ENCODE measurements at regions not wholly inside any gene's neighbourhood (a gene's known extent, or its start where the extent isn't known, plus 50 kb on each side); places are given as distances from the start of the nearest gene placed in this dataset.
"Not testable (repeated sequence)": the region's sequence is repeated elsewhere in the genome, so short reads cannot be mapped to it uniquely, and the experiment has no call there.

DNA sequence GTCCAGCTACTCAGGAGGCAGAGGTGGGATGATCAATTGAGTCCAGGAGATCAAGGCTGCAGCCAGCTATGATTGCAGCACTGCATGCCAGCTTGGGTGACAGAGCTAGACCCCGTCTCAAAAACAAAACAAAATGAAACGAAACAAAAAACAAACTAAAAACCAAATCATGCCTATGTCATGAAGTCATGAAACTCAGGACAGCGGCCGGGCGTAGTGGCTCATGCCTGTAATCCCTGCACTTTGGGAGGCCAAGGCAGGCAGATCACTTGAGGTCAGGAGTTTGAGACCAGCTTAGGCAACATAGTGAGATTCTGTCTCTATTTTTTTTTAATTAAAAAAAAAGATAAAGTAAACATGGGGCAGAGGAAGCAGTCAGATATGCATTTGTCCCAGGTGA lies 472.6 kb downstream of the GOLGA6L6 start:
- not testable (repeated sequence) for DNase-seq (ENCODE audit: low read depth)

DNA sequence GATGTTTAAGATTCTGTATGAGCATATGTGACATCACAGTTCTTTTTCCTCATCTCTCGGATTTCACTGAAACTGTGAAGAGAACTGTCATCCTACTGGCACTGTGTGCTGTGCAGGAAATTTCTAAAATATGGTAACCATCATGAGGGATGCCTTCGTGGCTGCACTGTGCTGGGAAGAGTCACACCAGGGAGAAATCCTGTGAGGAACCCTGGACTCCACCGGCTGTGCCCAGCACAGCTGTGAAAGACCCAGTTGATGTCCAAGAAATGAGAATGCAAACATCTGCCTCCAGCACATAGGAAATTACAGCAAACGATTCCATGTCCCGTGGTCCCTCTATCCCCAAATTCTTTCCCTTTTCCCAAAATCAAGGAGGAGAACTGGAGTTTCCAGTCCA lies 475.4 kb downstream of the GOLGA6L6 start:
- DNase-seq (ENCODE audit: low read depth), result not testable (repeated sequence)

GRCh38 chr15:20065508-20065907 lies 476.1 kb downstream of the GOLGA6L6 start:
- not testable (repeated sequence) for DNase-seq (ENCODE audit: low read depth)

DNA sequence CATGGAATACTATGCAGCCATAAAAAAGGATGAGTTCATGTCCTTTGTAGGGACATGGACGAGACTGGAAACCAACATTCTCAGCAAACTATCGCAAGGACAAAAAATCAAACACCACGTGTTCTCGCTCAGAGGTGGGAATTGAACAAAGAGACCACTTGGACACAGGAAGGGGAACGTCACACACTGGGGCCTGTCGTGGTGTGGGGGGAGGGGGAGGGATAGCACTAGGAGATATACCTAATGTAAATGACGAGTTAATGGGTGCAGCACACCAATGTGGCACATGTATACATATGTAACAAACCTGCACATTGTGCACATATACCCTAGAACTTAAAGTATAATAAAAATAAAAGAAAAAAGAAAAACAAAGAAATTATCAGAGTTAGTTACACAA lies 478.4 kb downstream of the GOLGA6L6 start:
- not testable (repeated sequence) for DNase-seq (ENCODE audit: low read depth)

GRCh38 chr15:20060838-20061237 lies 480.8 kb downstream of the GOLGA6L6 start:
- DNase-seq (ENCODE audit: low read depth), result not testable (repeated sequence)

GRCh38 chr15:20056871-20057270 lies 484.7 kb downstream of the GOLGA6L6 start:
- DNase-seq (ENCODE audit: low read depth), result not testable (repeated sequence)

- DNase-seq (ENCODE audit: low read depth), result not testable (repeated sequence)
Observed at GRCh38 chr15:20055921-20056320, 485.7 kb downstream of the GOLGA6L6 start.

DNA sequence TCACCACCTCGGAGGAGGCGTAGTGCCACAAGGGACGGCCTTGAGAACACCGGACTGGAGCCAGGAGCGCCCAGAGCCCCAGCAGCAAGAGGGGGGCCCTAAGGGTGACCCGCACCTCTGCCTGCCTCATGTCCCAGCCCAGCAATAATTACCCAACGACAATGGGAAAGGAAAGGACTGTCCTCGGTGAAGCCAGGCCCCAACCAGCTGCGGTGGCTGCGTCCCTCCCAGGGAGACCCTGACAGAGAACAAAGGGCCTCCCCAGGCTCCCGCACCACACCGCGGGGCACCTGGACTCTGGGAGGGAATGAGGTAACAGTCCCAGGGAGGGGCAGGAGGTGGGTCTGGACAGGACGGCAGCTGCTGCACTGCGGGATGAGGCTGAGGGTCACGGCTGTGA lies 493.4 kb downstream of the GOLGA6L6 start:
- not testable (repeated sequence) for DNase-seq (ENCODE audit: low read depth)

DNA sequence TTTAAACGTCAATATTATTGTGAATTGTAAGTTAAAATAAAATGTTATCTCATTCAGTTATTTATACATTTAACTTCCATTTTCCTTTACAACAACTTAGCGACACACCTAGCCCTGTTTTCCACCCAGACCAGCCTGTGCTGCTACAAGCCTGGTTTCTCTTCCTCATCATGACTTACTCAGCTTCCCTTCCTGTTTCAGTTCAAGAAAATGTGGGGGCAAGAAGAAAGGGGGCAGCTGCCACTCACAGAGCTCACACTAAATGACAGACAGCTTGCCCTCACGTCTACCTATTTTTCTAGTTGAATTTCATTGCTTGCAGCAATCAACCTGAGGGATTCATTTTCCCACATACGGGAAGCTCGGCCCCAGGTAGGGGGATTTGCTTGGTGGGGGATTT lies 496.4 kb downstream of the GOLGA6L6 start:
- not testable (repeated sequence) for DNase-seq (ENCODE audit: low read depth)

DNA sequence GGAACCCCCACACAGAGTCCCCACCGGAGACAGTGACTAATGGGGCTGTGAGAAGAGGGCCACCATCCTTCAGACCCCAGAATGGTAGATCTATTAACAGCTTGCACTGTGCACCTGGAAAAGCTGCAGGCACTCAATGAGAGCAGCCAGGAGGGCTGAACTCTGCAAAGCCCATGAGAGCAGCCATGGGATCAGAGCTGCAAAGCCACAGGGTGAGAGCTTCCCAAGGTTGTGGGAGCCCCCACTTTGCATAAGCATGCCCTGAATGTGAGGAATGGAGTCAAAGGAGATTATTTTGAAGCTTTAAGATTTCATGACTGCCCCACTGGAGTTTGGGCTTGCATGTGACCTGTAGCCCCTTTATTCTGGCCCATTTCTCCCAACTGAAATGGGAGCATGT lies 500.9 kb downstream of the GOLGA6L6 start:
- not testable (repeated sequence) for DNase-seq (ENCODE audit: low read depth)

DNA sequence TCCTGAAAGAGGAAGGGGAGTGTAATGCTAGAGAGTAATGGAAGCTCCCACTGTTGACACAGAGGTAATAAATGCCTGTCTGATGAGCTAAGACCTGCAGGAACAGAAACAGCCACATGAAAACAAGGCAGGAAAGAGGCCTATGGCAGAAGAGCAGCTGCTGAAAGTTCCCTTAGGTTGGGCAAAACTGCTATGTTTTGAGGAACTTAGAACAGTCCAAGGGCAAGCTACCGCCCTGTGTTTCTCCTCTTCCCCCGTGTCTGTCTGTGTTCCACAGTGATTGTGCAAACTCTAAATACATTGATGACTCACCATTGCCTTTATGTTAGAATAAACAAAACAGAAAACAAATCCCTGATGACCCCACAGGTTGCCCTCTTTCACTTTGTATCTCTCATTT lies 516.6 kb downstream of the GOLGA6L6 start:
- not testable (repeated sequence) for DNase-seq (ENCODE audit: low read depth)

- DNase-seq (ENCODE audit: low read depth), result not testable (repeated sequence)
Observed at GRCh38 chr15:20022349-20022748, 519.3 kb downstream of the GOLGA6L6 start.

GRCh38 chr15:20021351-20021750 lies 520.2 kb downstream of the GOLGA6L6 start:
- DNase-seq (ENCODE audit: low read depth), result not testable (repeated sequence)

DNA sequence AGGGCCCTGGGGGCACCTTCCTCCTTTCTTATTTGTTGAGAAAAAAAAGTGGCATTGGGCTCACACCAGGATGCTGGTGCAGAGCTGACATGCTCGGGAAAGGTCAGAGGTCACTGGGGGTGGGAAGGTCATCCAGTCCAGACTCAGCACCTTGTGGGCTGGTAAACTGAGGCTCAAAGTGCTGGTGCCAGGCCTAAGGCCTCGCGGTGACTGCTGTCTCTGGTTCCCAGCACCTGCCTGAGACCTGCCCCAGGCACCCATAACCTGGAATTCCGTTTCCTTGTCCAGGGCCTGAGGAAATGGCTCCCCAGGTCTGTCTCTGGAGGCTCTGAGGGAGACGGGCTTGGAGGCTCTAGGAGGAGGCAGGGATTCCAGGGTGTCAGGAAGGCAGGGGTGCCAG lies 521.0 kb downstream of the GOLGA6L6 start:
- not testable (repeated sequence) for DNase-seq (ENCODE audit: low read depth)

DNA sequence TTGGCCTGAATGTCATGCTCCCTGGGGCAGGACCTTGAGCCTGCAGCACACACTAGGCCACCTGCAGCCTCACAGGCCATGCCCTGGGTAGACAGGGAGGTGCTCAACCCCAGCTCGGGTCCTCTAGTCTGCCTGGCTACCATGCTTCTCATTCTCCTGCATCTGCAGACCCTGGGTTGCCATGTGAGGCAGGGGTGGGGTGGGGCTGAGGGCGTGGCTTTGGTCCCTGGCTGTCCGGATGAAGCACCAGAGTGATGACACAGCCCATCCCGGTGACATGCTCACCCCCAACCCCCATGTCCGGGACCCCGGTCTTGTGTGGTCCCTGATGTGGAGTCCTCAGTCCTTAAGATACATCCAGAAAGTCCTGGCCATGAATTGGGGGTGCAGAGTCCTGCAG lies 521.8 kb downstream of the GOLGA6L6 start:
- DNase-seq (ENCODE audit: low read depth), result not testable (repeated sequence)

GRCh38 chr15:20017581-20017980 lies 524.0 kb downstream of the GOLGA6L6 start:
- not testable (repeated sequence) for DNase-seq (ENCODE audit: low read depth)

GRCh38 chr15:20016941-20017340 lies 524.7 kb downstream of the GOLGA6L6 start:
- DNase-seq (ENCODE audit: low read depth), result not testable (repeated sequence)

DNA sequence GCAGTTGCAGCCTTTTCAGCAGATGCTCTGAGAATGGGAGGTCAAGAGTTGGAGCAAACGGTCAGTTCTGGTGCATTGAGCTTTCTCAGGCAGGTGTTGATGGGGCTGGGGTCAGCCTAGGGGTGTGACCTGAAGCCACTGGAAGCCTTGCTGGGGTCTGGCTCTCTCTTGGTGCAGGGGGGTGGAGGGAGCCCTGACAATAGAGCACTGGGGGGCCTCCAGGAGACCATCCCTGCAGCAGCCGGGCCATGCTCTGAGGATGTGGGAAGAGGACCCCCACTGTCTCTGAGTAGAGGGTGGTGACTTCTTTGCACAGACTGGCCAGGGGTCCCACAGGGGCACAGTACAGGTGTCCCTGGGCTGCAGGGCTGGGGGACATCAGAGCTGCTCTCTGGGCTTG lies 528.8 kb downstream of the GOLGA6L6 start:
- DNase-seq (ENCODE audit: low read depth), result not testable (repeated sequence)

DNA sequence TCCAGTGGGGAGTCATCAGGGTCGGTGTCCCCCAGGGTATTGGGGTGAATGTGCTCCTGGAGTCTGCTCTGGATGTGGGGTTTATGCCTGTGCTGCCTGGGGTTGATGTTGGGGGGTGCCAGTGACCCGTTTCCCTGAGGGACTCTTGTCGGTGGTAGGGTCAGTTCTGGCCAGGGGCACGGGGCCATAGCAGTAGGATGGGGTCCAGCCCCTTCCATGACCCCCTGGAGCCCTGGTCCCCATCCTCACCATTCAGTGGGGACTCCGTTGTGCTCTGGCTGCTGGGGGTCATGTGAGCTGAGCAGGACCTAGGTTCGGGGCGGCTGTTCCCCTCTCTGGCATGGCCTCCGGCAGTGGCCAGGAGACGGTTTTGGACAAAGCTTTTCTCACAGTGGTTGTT lies 530.8 kb downstream of the GOLGA6L6 start:
- DNase-seq (ENCODE audit: low read depth), result not testable (repeated sequence)

DNA sequence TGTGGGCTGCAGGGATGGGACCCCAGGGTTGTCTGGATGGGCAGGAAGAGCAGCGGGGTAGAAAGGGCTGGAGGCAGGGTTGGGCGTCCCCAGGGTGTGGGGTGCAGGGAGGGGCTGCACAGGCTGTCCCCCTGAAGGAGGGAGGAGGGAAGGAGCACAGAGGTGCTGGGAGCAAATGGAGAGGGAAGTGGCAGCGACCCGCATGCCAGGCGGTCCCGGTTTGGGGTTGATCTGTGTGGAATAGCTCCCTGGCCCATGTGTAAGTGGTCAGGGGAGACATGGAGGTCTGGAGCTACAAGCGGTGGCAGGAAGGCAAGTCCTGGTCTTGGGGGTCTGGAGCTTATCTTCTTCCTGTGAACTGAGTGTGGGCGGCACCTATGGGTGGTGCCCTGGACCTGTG lies 532.0 kb downstream of the GOLGA6L6 start:
- DNase-seq (ENCODE audit: low read depth), result not testable (repeated sequence)

DNA sequence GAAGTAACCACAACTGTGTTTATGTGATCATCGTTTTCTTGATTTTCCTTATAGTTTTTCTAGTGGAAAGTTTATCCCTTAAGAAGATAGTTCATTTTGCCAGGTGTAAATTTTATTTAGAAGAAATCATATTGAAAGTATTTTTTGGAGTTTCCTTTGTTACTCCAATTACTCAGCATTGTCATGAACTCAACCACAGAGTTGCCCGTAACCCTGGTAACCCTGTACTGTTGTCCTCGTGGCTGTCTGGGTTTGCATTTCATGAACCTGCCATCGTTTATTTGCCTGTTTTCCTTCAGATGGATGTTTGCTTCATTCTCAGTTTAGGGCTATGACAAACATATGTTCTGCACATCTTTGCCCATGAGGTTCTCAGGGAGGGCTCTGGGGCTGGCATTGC lies 534.3 kb downstream of the GOLGA6L6 start:
- DNase-seq (ENCODE audit: low read depth), result not testable (repeated sequence)

GRCh38 chr15:20003471-20003870 lies 538.1 kb downstream of the GOLGA6L6 start:
- DNase-seq (ENCODE audit: low read depth), result not testable (repeated sequence)

DNA sequence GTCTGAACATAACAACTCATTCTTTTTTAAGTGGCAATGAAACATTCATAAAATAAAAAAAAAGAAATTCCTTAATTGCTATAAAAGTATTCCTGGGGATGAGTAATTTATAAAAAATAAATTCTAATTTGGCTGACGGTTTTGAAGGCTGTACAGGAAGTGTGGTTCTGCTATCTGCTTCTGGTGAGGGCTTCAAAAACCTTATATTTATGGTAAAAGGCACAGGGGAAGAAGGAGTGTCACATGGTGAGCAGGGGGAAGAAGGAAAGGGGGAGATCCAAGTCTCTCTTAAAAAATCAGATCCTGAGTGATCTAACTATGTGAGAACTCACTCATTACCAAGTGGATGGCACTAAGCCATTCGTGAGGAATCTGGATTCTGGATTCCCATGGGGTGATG lies 539.0 kb downstream of the GOLGA6L6 start:
- not testable (repeated sequence) for DNase-seq (ENCODE audit: low read depth)

DNA sequence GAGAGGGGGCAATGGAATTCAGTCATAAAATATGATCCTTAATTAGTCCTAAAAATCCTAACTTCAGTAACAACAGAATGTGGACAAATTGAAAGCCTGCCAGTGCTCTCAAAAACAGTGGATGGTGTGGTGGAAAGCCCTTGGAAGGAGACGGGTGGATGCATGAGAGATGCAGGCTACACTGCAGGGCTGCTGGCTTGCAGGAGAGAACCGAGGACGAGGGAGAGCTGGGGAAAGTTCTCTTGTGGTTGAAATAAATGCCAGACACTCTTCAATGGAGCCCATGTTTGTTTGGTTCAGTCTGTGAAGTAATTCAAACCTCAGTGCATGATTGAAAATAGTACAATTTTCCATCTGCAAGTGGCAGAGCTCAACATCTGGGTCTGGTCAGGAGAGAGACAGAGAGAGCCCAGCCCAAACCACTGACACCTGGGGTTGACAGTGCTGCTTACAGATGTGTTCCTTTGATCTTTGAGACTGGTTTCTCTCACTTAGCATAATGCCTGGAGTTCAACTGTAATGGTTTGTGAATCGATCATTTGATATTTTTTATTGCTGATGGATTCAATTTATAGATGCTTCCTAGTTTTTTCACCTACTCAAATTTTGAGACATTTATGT lies 544.9 kb downstream of the GOLGA6L6 start:
- not testable (repeated sequence) for DNase-seq (ENCODE audit: low read depth)

Measured in T-helper 22 cell (primary cell).